Sigmoid colon (tissue), 6 donors: ENCODE measurements at regions not wholly inside any gene's neighbourhood (a gene's known extent, or its start where the extent isn't known, plus 50 kb on each side); places are given as distances from the start of the nearest gene placed in this dataset.

Experiments
- DNase-seq: peaks from one replicate; pipeline ENCODE4 v3.0.0-alpha.2; 2019
- H3K27ac ChIP-seq, 4 donors: fragments of 200-600 bp; sonication (generic); one replicate each; pipeline ENCODE4 v1.5.1; 2016 to 2019; ENCODE audit warnings: mild to moderate bottlenecking in 1 of 4
- H3K27me3 ChIP-seq, 3 donors: fragments of 200-600 bp; sonication (generic); one replicate each; pipeline ENCODE4 v1.5.1; 2019; ENCODE audit warnings: mild to moderate bottlenecking in 1 of 3
- H3K36me3 ChIP-seq, 4 donors: fragments of 200-600 bp; sonication (generic); one replicate each; pipeline ENCODE4 v1.5.1; 2016 to 2019
- H3K4me1 ChIP-seq, 4 donors: fragments of 200-600 bp; sonication (generic); one replicate each; pipeline ENCODE4 v1.5.1; 2017 to 2019
- H3K4me3 ChIP-seq, 4 donors: fragments of 200-600 bp; sonication (generic); one replicate each; pipeline ENCODE4 v1.5.1; 2017 to 2019; ENCODE audit warnings: mild to moderate bottlenecking in 2 of 4, moderate library complexity in 1 of 4
- H3K9me3 ChIP-seq, 4 donors: fragments of 200-600 bp in 3 of 4; sonication (generic) in 3 of 4; one replicate each; pipeline versions ENCODE4 v1.5.1 to v1.6.1; 2013 to 2019
- EP300 ChIP-seq, 4 donors: sonication (generic); formaldehyde crosslinking; IDR thresholded peaks; one replicate each; pipeline ENCODE4 v1.6.1; 2017; ENCODE audit warnings: antibody characterized with exemption in 4 of 4
- POLR2A ChIP-seq, 2 donors: fragments of 450-650 bp; IDR thresholded peaks; one replicate each; pipeline ENCODE4 v1.6.1; 2016; ENCODE audit warnings: antibody characterized with exemption in 2 of 2, mild to moderate bottlenecking in 2 of 2, moderate library complexity in 2 of 2
- POLR2AphosphoS5 ChIP-seq, 4 donors: sonication (generic); formaldehyde crosslinking; IDR thresholded peaks; one replicate each; pipeline ENCODE4 v1.6.1; 2017; ENCODE audit warnings: antibody characterized with exemption in 4 of 4
- whole genome bisulfite sequencing, 2 donors: extraction: QIAGEN DNeasy Blood & Tissue Kit; methylation state at CpG; one replicate each; pipeline ENCODE4 v1.1.7; 2013; 5-methylcytosine and 5-hydroxymethylcytosine counted together
- intact Hi-C: fragments of 100-400 bp; cut with DNase I; formaldehyde crosslinking; loops from one replicate; pipeline ENCODE4 v1.15.1; 2023
- TF ChIP-seq, protein P1 (sequence below), 4 experiments: fragments of 450-650 bp in 3 of 4; fragments of 200-600 bp in 1 of 4; IDR thresholded peaks; one replicate each; pipeline ENCODE4 v1.5.1; 2016 to 2019; ENCODE audit warnings: antibody characterized with exemption in 4 of 4, mild to moderate bottlenecking in 3 of 4, moderate library complexity in 2 of 4
- donor health status: healthy with polysubstance abuse.
- donor health status: healthy.

DNA sequence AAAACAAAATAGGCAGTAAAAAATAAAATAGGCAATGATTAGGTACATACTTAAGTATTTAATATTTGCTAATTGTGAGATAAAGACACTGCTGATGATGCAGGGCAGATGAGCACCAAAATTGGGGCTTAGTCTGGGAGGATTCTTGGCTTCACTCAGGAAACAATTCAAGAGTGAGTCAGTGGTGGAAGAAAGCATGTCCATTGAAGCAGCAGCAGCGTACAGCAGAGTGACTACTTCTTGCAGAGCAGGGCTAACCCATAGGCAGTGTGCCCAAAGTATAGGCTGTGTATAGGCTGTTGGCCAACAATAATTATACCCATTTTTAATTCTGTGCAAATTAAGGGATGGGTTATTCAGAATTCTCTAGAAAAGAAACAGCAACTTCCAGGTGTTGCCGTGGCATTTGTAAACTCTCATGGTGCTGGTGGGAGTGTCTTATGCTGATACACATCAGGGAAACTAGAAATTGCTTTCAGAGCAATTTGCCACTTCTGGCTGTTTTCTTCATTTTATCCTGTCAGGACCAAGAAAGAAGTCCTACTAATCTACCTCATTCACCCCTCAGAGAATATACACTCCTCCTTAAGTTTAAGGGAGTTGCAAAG is 317.3 kb upstream of the NAALADL2 start:
- H3K4me3 ChIP-seq: no peak overlapping the region
- DNase-seq: no peak
- H3K27me3 ChIP-seq: no peaks in the 10 kb centered on the region
- TF ChIP-seq, protein P1, sequence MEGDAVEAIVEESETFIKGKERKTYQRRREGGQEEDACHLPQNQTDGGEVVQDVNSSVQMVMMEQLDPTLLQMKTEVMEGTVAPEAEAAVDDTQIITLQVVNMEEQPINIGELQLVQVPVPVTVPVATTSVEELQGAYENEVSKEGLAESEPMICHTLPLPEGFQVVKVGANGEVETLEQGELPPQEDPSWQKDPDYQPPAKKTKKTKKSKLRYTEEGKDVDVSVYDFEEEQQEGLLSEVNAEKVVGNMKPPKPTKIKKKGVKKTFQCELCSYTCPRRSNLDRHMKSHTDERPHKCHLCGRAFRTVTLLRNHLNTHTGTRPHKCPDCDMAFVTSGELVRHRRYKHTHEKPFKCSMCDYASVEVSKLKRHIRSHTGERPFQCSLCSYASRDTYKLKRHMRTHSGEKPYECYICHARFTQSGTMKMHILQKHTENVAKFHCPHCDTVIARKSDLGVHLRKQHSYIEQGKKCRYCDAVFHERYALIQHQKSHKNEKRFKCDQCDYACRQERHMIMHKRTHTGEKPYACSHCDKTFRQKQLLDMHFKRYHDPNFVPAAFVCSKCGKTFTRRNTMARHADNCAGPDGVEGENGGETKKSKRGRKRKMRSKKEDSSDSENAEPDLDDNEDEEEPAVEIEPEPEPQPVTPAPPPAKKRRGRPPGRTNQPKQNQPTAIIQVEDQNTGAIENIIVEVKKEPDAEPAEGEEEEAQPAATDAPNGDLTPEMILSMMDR (IDR thresholded peaks at IDR 0.05): no peak
- TF ChIP-seq EP300 (IDR thresholded peaks at IDR 0.05): no peak
- no peak for TF ChIP-seq POLR2AphosphoS5 (IDR thresholded peaks at IDR 0.05)
- TF ChIP-seq POLR2A (IDR thresholded peaks at IDR 0.05): no peak
- intact Hi-C loops: no loop called here
- no peaks in the 10 kb centered on the region for H3K9me3 ChIP-seq
- H3K27ac ChIP-seq: no peak overlapping the region
- WGBS, 2 donors: 82 to 84% methylated on average over 2 of the region's 2 CpGs
- no peaks in the 10 kb centered on the region for H3K36me3 ChIP-seq
- peaks cover 0 to 7% (median 3%) of the 10 kb centered on the region in 4 donors for H3K4me1 ChIP-seq

DNA sequence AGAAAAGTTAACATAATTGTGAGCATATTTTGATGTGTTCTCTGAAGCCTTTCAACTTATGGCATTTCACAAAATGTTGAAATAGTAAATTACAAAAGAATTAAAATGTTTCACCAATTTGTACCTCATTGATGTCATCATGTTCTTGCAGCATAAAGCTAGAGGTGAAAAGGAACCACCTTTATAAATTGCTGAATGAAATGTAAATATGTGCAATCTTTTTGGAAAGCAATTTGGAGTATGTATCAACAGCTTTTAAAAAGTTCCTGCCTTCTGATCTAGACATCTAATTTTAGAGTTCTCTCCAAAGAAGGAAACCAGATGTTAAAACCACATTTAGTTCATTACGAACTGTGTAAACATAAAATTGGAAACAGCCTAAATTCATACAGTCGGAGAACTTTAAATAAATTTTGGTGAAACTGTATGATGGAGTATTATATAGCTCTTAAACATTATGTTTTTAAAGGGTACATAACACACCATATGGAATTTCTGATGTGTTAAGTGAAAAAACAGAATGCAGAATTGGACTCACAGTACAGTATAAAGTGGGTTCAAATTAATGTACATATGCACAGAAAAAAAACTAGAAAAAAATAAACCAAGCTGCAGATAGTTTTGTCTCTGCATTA is 311.2 kb upstream of the NAALADL2 start:
- Histone ChIP-seq H3K27ac (peak overlapping the region in 1 of 4 donors; percentile 11), H3K36me3 (no peaks in the 10 kb centered on the region), H3K4me3 (no peak overlapping the region), H3K9me3 (no peaks in the 10 kb centered on the region), H3K4me1 (peaks cover 0 to 21% (median 9%) of the 10 kb centered on the region in 4 donors), H3K27me3 (no peaks in the 10 kb centered on the region)
- intact Hi-C loops: no loop called here
- WGBS, 2 donors: 40 to 77% methylated on average over 2 of the region's 2 CpGs
- DNase-seq: no peak
- TF ChIP-seq EP300 (IDR thresholded peaks at IDR 0.05) (no peak), POLR2AphosphoS5 (IDR thresholded peaks at IDR 0.05) (no peak), POLR2A (IDR thresholded peaks at IDR 0.05) (no peak)
- TF ChIP-seq, protein P1 (IDR thresholded peaks at IDR 0.05): no peak

DNA sequence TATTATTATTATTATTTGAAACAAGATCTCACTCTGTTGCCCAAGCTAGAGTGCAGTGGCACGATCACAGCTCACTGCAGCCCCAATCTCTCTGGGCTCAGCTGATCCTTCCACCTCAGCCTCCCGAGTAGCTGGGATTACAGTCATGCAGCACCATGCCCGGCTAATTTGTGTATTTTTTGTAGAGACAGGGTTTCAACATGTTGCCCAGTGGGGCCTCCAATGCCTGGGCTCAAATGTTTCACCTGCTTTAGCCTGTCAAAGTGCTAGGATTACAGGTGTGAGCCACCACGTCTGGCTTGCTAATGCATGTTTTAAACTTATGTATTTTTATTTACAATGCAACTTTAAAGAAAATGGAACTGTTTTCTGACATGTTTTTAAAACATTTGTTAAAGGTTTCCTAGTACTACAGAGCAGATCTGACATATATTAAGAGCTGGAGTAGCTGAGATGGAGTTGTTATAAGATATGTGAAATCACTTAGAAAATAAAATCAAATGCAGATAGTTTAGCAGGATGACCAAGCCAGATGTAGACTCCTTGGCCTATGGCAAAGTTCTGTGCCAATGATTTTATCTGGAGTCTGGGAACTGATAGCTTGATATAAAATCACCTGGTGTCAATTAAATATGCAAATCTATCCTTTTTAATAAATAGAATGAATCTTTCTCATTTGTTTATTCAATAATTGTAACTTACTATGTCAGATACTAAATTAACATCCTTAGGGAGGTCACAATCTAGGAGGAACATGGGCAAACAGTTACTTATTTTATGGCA is 310.1 kb upstream of the NAALADL2 start:
- Histone ChIP-seq H3K27me3 (no peaks in the 10 kb centered on the region), H3K4me3 (no peak overlapping the region), H3K36me3 (no peaks in the 10 kb centered on the region), H3K4me1 (peaks cover 0 to 21% (median 9%) of the 10 kb centered on the region in 4 donors), H3K27ac (no peak overlapping the region), H3K9me3 (no peaks in the 10 kb centered on the region)
- DNase-seq: no peak
- TF ChIP-seq EP300 (IDR thresholded peaks at IDR 0.05) (no peak), POLR2AphosphoS5 (IDR thresholded peaks at IDR 0.05) (no peak), POLR2A (IDR thresholded peaks at IDR 0.05) (no peak)
- TF ChIP-seq, protein P1 (IDR thresholded peaks at IDR 0.05): no peak
- intact Hi-C loops: no loop called here
- 79 to 82% methylated on average over 4 of the region's 4 CpGs for WGBS, 2 donors

DNA sequence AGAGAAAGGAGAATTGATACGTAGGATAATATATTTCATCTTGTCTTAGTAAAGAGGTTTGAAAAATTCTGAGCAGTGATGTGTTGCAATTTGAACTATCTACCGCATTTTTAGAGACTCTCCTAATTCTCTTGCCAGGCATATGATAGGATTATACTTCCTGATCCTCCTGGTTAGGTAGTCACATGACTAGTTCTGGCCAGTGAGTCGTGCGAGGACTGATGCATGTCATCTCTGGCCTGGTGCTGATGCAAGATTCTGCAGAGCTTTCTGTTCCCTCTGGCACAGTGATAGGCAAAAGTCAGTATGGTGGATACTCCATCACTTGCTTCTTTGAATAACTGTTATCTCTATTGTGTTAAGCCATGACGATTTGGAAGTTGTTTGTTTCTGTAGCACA is 277.6 kb upstream of the NAALADL2 start:
- WGBS, 2 donors: 94 to 96% methylated on average over 5 of the region's 5 CpGs
- Histone ChIP-seq H3K27ac (no peak overlapping the region), H3K4me1 (no peaks in the 10 kb centered on the region), H3K9me3 (no peaks in the 10 kb centered on the region), H3K36me3 (no peaks in the 10 kb centered on the region), H3K4me3 (no peak overlapping the region), H3K27me3 (no peaks in the 10 kb centered on the region)
- TF ChIP-seq POLR2A (IDR thresholded peaks at IDR 0.05): no peak
- no peak for TF ChIP-seq EP300 (IDR thresholded peaks at IDR 0.05)
- TF ChIP-seq, protein P1 (IDR thresholded peaks at IDR 0.05): no peak
- TF ChIP-seq POLR2AphosphoS5 (IDR thresholded peaks at IDR 0.05): no peak
- intact Hi-C loops: no loop called here
- DNase-seq: no peak
